Peyer's patch (tissue), 4 donors: ENCODE measurements at regions not wholly inside any gene's neighbourhood (a gene's known extent, or its start where the extent isn't known, plus 50 kb on each side); places are given as distances from the start of the nearest gene placed in this dataset.

ENCODE experiments used
- DNase-seq, 3 donors: peaks; one replicate each; pipeline ENCODE4 v3.0.0-alpha.2; 2017 to 2019
- H3K27ac ChIP-seq, 4 donors: fragments of 200-600 bp; sonication (generic); one replicate each; pipeline ENCODE4 v1.5.1; 2016 to 2019
- H3K27me3 ChIP-seq, 2 donors: fragments of 200-600 bp; sonication (generic); one replicate each; pipeline ENCODE4 v1.5.1; 2019
- H3K36me3 ChIP-seq, 3 donors: fragments of 200-600 bp; sonication (generic); one replicate each; pipeline ENCODE4 v1.5.1; 2016 to 2019
- H3K4me1 ChIP-seq, 4 donors: fragments of 200-600 bp; sonication (generic); one replicate each; pipeline ENCODE4 v1.5.1; 2016 to 2019
- H3K4me3 ChIP-seq, 4 donors: fragments of 200-600 bp; sonication (generic); 1 replicate in 3 of 4; 2 replicates in 1 of 4; pipeline ENCODE4 v1.5.1; 2016 to 2019; ENCODE audit warnings: mild to moderate bottlenecking in 1 of 4
- H3K9me3 ChIP-seq, 4 donors: fragments of 200-600 bp; sonication (generic); one replicate each; pipeline ENCODE4 v1.5.1; 2016 to 2019; ENCODE audit warnings: mild to moderate bottlenecking in 1 of 4
- POLR2A ChIP-seq, 2 donors: fragments of 450-650 bp; IDR thresholded peaks; one replicate each; pipeline ENCODE4 v1.5.1; 2017; ENCODE audit warnings: antibody characterized with exemption in 2 of 2, mild to moderate bottlenecking in 2 of 2, moderate library complexity in 2 of 2
- TF ChIP-seq, protein P1 (sequence below), 6 experiments: fragments of 450-650 bp in 4 of 6; fragments of 200-600 bp in 2 of 6; sonication (generic) in 1 of 6; IDR thresholded peaks; one replicate each; pipeline ENCODE4 v1.5.1; 2017 to 2019; ENCODE audit warnings: antibody characterized with exemption in 6 of 6, mild to moderate bottlenecking in 3 of 6, moderate library complexity in 1 of 6

DNA sequence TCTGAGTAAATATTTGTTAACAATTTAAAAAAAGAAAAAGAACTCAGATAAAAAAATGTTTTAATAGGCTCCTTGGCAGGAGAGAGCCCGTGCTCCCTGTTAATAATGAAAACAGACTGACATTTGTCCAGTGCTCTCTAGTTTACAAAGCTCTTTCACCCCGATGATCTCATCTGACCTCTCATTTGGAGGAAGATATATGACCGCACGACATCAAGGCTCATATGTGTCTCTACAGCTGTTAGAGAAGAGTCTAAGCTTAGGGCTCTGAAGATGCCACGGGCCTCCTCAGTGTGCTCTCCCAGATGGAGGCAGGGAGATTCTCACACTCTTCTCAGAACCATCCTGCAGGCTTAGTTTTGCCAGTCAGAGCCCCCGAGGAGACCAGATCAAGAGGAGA, 280.8 kb upstream of the IRX5 start:
- DNase-seq = no peak
- Histone ChIP-seq H3K27me3 (no peaks in the 10 kb centered on the region), H3K9me3 (peaks cover 0 to 3% (median 0%) of the 10 kb centered on the region in 4 donors), H3K4me1 (no peaks in the 10 kb centered on the region), H3K27ac (no peak overlapping the region), H3K4me3 (no peak overlapping the region), H3K36me3 (no peaks in the 10 kb centered on the region)
- TF ChIP-seq, protein P1, sequence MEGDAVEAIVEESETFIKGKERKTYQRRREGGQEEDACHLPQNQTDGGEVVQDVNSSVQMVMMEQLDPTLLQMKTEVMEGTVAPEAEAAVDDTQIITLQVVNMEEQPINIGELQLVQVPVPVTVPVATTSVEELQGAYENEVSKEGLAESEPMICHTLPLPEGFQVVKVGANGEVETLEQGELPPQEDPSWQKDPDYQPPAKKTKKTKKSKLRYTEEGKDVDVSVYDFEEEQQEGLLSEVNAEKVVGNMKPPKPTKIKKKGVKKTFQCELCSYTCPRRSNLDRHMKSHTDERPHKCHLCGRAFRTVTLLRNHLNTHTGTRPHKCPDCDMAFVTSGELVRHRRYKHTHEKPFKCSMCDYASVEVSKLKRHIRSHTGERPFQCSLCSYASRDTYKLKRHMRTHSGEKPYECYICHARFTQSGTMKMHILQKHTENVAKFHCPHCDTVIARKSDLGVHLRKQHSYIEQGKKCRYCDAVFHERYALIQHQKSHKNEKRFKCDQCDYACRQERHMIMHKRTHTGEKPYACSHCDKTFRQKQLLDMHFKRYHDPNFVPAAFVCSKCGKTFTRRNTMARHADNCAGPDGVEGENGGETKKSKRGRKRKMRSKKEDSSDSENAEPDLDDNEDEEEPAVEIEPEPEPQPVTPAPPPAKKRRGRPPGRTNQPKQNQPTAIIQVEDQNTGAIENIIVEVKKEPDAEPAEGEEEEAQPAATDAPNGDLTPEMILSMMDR (IDR thresholded peaks at IDR 0.05) = no peak
- no peak for TF ChIP-seq POLR2A (IDR thresholded peaks at IDR 0.05)

GRCh38 chr16:54648575-54648974, 282.1 kb upstream of the IRX5 start:
- no peaks in the 10 kb centered on the region for H3K27me3 ChIP-seq
- TF ChIP-seq, protein P1 (IDR thresholded peaks at IDR 0.05) = no peak
- TF ChIP-seq POLR2A (IDR thresholded peaks at IDR 0.05) = no peak
- H3K27ac ChIP-seq = no peak overlapping the region
- no peak overlapping the region for H3K4me3 ChIP-seq
- H3K36me3 ChIP-seq = no peaks in the 10 kb centered on the region
- no peaks in the 10 kb centered on the region for H3K4me1 ChIP-seq
- DNase-seq = no peak
- peaks cover 0 to 3% (median 0%) of the 10 kb centered on the region in 4 donors for H3K9me3 ChIP-seq

DNA sequence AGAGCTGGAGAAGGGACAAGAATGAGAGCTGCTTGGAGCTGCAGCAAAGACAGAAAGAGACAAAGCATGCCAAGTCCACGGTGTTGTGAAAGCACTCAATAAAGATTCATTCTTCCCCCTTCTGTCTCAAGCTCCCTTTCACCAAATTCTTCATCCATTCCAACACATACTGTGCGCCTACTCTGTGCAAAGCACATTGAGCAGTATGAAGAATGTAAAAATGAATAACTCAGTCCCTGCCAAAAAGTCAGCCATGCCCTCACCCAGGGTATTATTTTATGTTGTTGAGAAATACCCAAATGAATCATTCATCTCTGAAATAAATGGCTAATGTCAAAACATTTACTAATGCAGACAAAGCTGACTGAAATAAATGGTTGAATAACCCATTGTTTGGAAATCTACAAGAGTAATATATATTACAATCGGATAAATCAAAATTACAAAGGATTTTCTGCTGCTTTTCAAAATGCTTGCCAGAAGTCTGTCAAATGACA, 282.9 kb upstream of the IRX5 start:
- Histone ChIP-seq H3K4me1 (no peaks in the 10 kb centered on the region), H3K36me3 (no peaks in the 10 kb centered on the region), H3K9me3 (peaks cover 0 to 3% (median 0%) of the 10 kb centered on the region in 4 donors), H3K27ac (no peak overlapping the region), H3K4me3 (no peak overlapping the region), H3K27me3 (no peaks in the 10 kb centered on the region)
- no peak for TF ChIP-seq POLR2A (IDR thresholded peaks at IDR 0.05)
- TF ChIP-seq, protein P1 (IDR thresholded peaks at IDR 0.05) = no peak
- DNase-seq = no peak

GRCh38 chr16:54647216-54647615, 283.4 kb upstream of the IRX5 start:
- Histone ChIP-seq H3K27me3 (no peaks in the 10 kb centered on the region), H3K4me3 (no peak overlapping the region), H3K36me3 (no peaks in the 10 kb centered on the region), H3K9me3 (peaks cover 0 to 3% (median 0%) of the 10 kb centered on the region in 4 donors), H3K27ac (no peak overlapping the region), H3K4me1 (no peaks in the 10 kb centered on the region)
- DNase-seq = no peak
- TF ChIP-seq POLR2A (IDR thresholded peaks at IDR 0.05) = no peak
- TF ChIP-seq, protein P1 (IDR thresholded peaks at IDR 0.05) = no peak

GRCh38 chr16:54645345-54645744, 285.3 kb upstream of the IRX5 start:
- no peaks in the 10 kb centered on the region for H3K9me3 ChIP-seq
- H3K36me3 ChIP-seq = no peaks in the 10 kb centered on the region
- TF ChIP-seq, protein P1 (IDR thresholded peaks at IDR 0.05) = no peak
- TF ChIP-seq POLR2A (IDR thresholded peaks at IDR 0.05) = no peak
- DNase-seq = no peak
- no peaks in the 10 kb centered on the region for H3K27me3 ChIP-seq
- H3K27ac ChIP-seq = no peak overlapping the region
- H3K4me1 ChIP-seq = no peaks in the 10 kb centered on the region
- no peak overlapping the region for H3K4me3 ChIP-seq
